HL-60 (cell line): ENCODE measurements at regions not wholly inside any gene's neighbourhood (a gene's known extent, or its start where the extent isn't known, plus 50 kb on each side); places are given as distances from the start of the nearest gene placed in this dataset.

ENCODE experiments used
- DNase-seq, 2 experiments: peaks; one replicate each; pipeline ENCODE4 v3.0.0-alpha.2; 2010 to 2020; ENCODE audit warnings: low read depth in 1 of 2, low spot score in 1 of 2
- H3K27ac ChIP-seq: fragments of 250-450 bp; sonication (Bioruptor Pico); replicated peaks from 2 replicates; pipeline ENCODE4 v1.5.1; 2020; ENCODE audit warnings: mild to moderate bottlenecking, moderate library complexity
- H3K27me3 ChIP-seq: fragments of 250-450 bp; sonication (Bioruptor Pico); 2 replicates; pipeline ENCODE4 v1.5.1; 2021; ENCODE audit warnings: mild to moderate bottlenecking, moderate library complexity; ENCODE audit not compliant: insufficient read depth, poor library complexity, severe bottlenecking
- H3K4me3 ChIP-seq: replicated peaks from 2 replicates; pipeline ENCODE4 v1.5.1; 2011; ENCODE audit warnings: mild to moderate bottlenecking, control low read depth, low read length; ENCODE audit not compliant: insufficient read depth
- CTCF ChIP-seq: IDR thresholded peaks from one replicate; pipeline ENCODE4 v1.5.1; 2011; ENCODE audit warnings: low read length, control low read depth, inconsistent platforms; ENCODE audit not compliant: insufficient read depth
- GABPA ChIP-seq: IDR thresholded peaks from 2 replicates; pipeline ENCODE4 v1.6.1; 2012; ENCODE audit warnings: low read depth
- POLR2AphosphoS5 ChIP-seq: IDR thresholded peaks from 2 replicates; pipeline ENCODE4 v1.6.1; 2012; ENCODE audit warnings: low read depth
- REST ChIP-seq: IDR thresholded peaks from 2 replicates; pipeline ENCODE4 v1.6.1; 2012; ENCODE audit warnings: low read depth; ENCODE audit not compliant: insufficient replicate concordance
- SPI1 ChIP-seq: IDR thresholded peaks from 2 replicates; pipeline ENCODE4 v1.6.1; 2012; ENCODE audit warnings: low read depth, mild to moderate bottlenecking, borderline replicate concordance

- no peak for DNase-seq
- Histone ChIP-seq H3K27me3 (no peaks in the 10 kb centered on the region), H3K27ac (no peak overlapping the region), H3K4me3 (no peak overlapping the region)
- TF ChIP-seq REST (no peak), GABPA (no peak), POLR2AphosphoS5 (no peak), SPI1 (no peak), CTCF (no peak)
These were observed 194.7 kb downstream of the SPATA31D1 start for GRCh38 chr9:82183181-82183860.

GRCh38 chr9:82184524-82184923, 196.0 kb downstream of the SPATA31D1 start:
- no peak for DNase-seq
- H3K27ac ChIP-seq: no peak overlapping the region
- no peak for TF ChIP-seq REST
- no peak for TF ChIP-seq GABPA
- TF ChIP-seq POLR2AphosphoS5: no peak
- TF ChIP-seq CTCF: no peak
- no peak for TF ChIP-seq SPI1
- H3K4me3 ChIP-seq: no peak overlapping the region
- no peaks in the 10 kb centered on the region for H3K27me3 ChIP-seq

- no peak for TF ChIP-seq GABPA
- no peak for TF ChIP-seq CTCF
- TF ChIP-seq SPI1: no peak
- TF ChIP-seq POLR2AphosphoS5: no peak
- TF ChIP-seq REST: no peak
- Histone ChIP-seq H3K4me3 (no peak overlapping the region), H3K27ac (no peak overlapping the region), H3K27me3 (no peaks in the 10 kb centered on the region)
- no peak for DNase-seq
These were observed 200.2 kb downstream of the SPATA31D1 start for GRCh38 chr9:82188817-82189216.
